KMS-11 (cell line): ENCODE measurements at regions not wholly inside any gene's neighbourhood (a gene's known extent, or its start where the extent isn't known, plus 50 kb on each side); places are given as distances from the start of the nearest gene placed in this dataset.
"Not testable (repeated sequence)": the region's sequence is repeated elsewhere in the genome, so short reads cannot be mapped to it uniquely, and the experiment has no call there.

Experiments
- H2AFZ ChIP-seq: fragments of 200-600 bp; sonication (generic); 2 replicates; pipeline ENCODE4 v1.6.1; 2016; ENCODE audit warnings: antibody characterized with exemption, mixed run types, low read depth
- H3K27ac ChIP-seq: fragments of 200-600 bp; sonication (generic); 2 replicates; pipeline ENCODE4 v1.6.1; 2016; ENCODE audit warnings: mild to moderate bottlenecking, mixed run types
- H3K27me3 ChIP-seq: fragments of 200-600 bp; sonication (generic); 2 replicates; pipeline ENCODE4 v1.6.1; 2017; ENCODE audit warnings: mild to moderate bottlenecking, low read depth, mixed run types, moderate library complexity; ENCODE audit not compliant: insufficient read depth
- H3K36me3 ChIP-seq: fragments of 200-600 bp; sonication (generic); 2 replicates; pipeline ENCODE4 v1.6.1; 2017; ENCODE audit warnings: mild to moderate bottlenecking, mixed run types; ENCODE audit not compliant: insufficient read depth
- H3K4me1 ChIP-seq: fragments of 200-600 bp; sonication (generic); 2 replicates; pipeline ENCODE4 v1.6.1; 2016; ENCODE audit warnings: mild to moderate bottlenecking, low read depth, mixed run types; ENCODE audit not compliant: poor library complexity, severe bottlenecking
- H3K4me2 ChIP-seq: fragments of 200-600 bp; sonication (generic); 2 replicates; pipeline ENCODE4 v1.7.0; 2016; ENCODE audit warnings: mild to moderate bottlenecking, mixed run types
- H3K4me3 ChIP-seq: fragments of 200-600 bp; sonication (generic); IDR thresholded peaks from 2 replicates; pipeline ENCODE4 v1.6.1; 2017; ENCODE audit warnings: low read depth, low read length, mixed read lengths; ENCODE audit not compliant: insufficient read depth
- H3K79me2 ChIP-seq: fragments of 200-600 bp; sonication (generic); 2 replicates; pipeline ENCODE4 v1.6.1; 2016; ENCODE audit warnings: low read depth, mixed run types; ENCODE audit not compliant: insufficient read depth
- H3K9ac ChIP-seq: fragments of 200-600 bp; sonication (generic); 2 replicates; pipeline ENCODE4 v1.6.1; 2016; ENCODE audit warnings: mild to moderate bottlenecking, mixed run types
- H4K20me1 ChIP-seq: fragments of 200-600 bp; sonication (generic); 2 replicates; pipeline ENCODE4 v1.6.1; 2016; ENCODE audit warnings: mild to moderate bottlenecking, mixed run types; ENCODE audit not compliant: insufficient read depth
- TF ChIP-seq, protein P1 (sequence below): fragments of 200-600 bp; sonication (generic); conservative IDR thresholded peaks from 2 replicates; pipeline ENCODE4 v1.6.1; 2017; ENCODE audit warnings: low read depth, mild to moderate bottlenecking, antibody characterized with exemption, low read length, moderate library complexity, mixed read lengths

DNA sequence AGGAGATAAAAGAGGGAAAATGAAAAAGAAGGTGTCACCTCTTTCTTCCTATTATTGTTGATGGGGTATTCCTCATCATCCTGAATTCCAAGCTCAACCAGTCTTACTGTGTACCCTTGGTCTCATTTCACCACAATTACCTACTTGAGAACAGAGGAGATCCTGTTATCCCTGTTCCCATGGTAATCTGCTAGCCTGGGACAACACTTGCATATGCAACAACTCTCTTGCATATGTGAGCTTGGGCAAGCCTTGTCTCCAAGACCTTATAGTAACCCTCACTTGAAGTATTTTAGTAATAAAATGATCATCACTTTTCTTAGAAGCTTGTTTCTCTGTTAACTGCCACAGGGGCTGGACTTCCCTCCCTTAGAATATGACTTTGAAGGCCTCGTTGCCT, 253.7 kb downstream of the NAP1L3 start:
- no peaks in the 10 kb centered on the region for H3K27me3 ChIP-seq
- no peak overlapping the region for H2AFZ ChIP-seq
- H3K4me1 ChIP-seq: no peaks in the 10 kb centered on the region
- no peak overlapping the region for H3K4me2 ChIP-seq
- no peak overlapping the region for H3K27ac ChIP-seq
- no peaks in the 10 kb centered on the region for H3K79me2 ChIP-seq
- no peak overlapping the region for H3K9ac ChIP-seq
- no peaks in the 10 kb centered on the region for H3K36me3 ChIP-seq
- no peaks in the 10 kb centered on the region for H4K20me1 ChIP-seq
- no peak overlapping the region for H3K4me3 ChIP-seq
- TF ChIP-seq, protein P1, sequence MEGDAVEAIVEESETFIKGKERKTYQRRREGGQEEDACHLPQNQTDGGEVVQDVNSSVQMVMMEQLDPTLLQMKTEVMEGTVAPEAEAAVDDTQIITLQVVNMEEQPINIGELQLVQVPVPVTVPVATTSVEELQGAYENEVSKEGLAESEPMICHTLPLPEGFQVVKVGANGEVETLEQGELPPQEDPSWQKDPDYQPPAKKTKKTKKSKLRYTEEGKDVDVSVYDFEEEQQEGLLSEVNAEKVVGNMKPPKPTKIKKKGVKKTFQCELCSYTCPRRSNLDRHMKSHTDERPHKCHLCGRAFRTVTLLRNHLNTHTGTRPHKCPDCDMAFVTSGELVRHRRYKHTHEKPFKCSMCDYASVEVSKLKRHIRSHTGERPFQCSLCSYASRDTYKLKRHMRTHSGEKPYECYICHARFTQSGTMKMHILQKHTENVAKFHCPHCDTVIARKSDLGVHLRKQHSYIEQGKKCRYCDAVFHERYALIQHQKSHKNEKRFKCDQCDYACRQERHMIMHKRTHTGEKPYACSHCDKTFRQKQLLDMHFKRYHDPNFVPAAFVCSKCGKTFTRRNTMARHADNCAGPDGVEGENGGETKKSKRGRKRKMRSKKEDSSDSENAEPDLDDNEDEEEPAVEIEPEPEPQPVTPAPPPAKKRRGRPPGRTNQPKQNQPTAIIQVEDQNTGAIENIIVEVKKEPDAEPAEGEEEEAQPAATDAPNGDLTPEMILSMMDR: no peak

DNA sequence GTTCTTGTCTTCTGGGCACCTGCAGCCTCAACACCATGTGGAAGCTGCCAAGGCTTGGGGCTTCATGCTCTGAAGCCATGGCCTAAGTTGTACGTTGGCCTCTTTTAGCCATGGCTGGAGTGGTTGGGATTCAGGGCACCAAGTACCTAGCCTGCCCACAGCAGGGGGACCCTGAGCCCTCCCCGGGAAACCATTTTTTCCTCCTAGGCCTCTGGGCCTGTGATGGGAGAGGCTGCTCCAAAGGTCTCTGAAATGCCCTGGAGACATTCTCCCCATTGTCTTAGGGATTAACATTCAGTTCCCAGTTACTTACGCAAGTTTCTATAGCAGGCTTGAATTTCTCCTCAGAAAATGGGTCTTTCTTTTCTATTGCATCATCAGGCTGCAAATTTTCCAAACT, 269.3 kb downstream of the NAP1L3 start:
- H3K36me3 ChIP-seq: no peaks in the 10 kb centered on the region
- H4K20me1 ChIP-seq: no peaks in the 10 kb centered on the region
- no peak overlapping the region for H2AFZ ChIP-seq
- no peaks in the 10 kb centered on the region for H3K79me2 ChIP-seq
- no peaks in the 10 kb centered on the region for H3K4me1 ChIP-seq
- H3K9ac ChIP-seq: no peak overlapping the region
- H3K4me3 ChIP-seq: no peak overlapping the region
- H3K27me3 ChIP-seq: no peaks in the 10 kb centered on the region
- no peak overlapping the region for H3K27ac ChIP-seq
- TF ChIP-seq, protein P1: no peak
- no peak overlapping the region for H3K4me2 ChIP-seq

DNA sequence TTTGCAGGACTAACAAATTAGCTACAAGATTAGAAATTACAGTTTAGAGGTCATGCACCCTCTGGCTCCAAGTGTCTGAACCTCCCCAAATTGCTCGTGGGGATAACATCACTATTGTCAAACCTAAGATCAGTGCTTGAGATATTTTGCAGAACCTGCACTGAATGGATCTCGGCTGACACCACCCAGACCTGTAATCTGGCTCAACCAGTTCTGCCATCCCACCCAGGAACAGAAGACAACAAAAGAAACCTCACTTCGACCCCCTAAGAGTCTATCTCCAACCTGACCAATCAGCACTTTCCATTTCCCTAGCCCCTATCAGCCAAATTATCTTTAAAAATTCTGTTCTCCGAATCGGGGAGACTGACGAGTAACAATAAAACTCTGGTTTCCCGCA, 318.7 kb downstream of the NAP1L3 start:
- H3K36me3 ChIP-seq: no peaks in the 10 kb centered on the region
- no peak overlapping the region for H3K27ac ChIP-seq
- no peaks in the 10 kb centered on the region for H3K79me2 ChIP-seq
- no peaks in the 10 kb centered on the region for H3K4me1 ChIP-seq
- no peak overlapping the region for H2AFZ ChIP-seq
- H3K9ac ChIP-seq: no peak overlapping the region
- no peaks in the 10 kb centered on the region for H3K27me3 ChIP-seq
- H4K20me1 ChIP-seq: no peaks in the 10 kb centered on the region
- H3K4me2 ChIP-seq: no peak overlapping the region
- TF ChIP-seq, protein P1: no peak
- H3K4me3 ChIP-seq: no peak overlapping the region

DNA sequence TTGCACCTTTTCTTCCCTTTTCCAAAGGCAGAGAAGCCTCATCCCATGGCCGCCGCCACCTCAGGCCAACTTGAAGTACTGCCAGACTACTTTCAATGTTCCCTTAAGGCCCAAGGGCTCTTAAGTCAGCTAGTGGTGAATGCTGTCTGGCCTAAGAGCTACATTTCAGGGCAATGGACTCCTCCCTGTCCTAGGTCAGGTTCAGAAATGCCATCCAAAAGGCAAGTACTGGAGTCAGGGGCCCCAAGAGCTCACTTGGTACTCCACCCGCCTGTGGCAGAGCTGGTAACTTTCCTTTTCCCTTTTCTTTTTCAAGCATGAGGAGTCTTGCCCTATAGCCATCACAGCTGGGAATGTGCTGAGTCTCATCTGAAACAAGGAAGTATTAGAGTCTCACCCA, 327.1 kb downstream of the NAP1L3 start:
- Histone ChIP-seq H2AFZ (no peak overlapping the region), H3K9ac (no peak overlapping the region), H3K36me3 (no peaks in the 10 kb centered on the region), H3K4me3 (no peak overlapping the region), H3K79me2 (no peaks in the 10 kb centered on the region), H3K4me2 (no peak overlapping the region), H4K20me1 (no peaks in the 10 kb centered on the region), H3K27ac (no peak overlapping the region), H3K4me1 (no peaks in the 10 kb centered on the region), H3K27me3 (no peaks in the 10 kb centered on the region)
- TF ChIP-seq, protein P1: no peak

DNA sequence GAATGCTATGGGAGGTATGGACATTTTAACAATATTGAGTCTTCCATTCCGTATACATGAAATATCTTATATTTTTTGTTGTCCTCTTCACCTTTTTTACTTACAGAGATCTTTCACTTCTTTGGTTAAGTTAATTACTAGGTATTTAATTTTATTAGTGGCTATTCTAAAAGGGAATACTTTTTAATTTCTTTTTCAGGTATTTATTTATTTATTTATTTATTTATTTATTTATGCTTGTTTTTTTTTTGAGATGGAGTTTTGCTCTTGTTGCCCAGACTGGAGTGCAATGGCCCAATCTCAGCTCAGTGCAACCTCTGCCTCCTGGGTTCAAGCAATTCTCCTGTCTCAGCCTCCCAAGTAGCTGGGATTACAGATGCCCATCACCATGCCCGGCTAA, 329.1 kb downstream of the NAP1L3 start:
- H3K4me2 ChIP-seq, H3K4me3 ChIP-seq, H3K27me3 ChIP-seq, H3K9ac ChIP-seq, H2AFZ ChIP-seq, H3K4me1 ChIP-seq, H3K79me2 ChIP-seq, H3K36me3 ChIP-seq, H3K27ac ChIP-seq, H4K20me1 ChIP-seq: not testable (repeated sequence)
